K562 (cell line): ENCODE measurements at regions not wholly inside any gene's neighbourhood (a gene's known extent, or its start where the extent isn't known, plus 50 kb on each side); places are given as distances from the start of the nearest gene placed in this dataset.

Experiments used
- CTCF ChIP-seq, 3 experiments: IDR thresholded peaks in 2 of 3; conservative IDR thresholded peaks in 1 of 3; 2 replicates each; pipeline ENCODE4 v1.5.1; 2011 to 2012; ENCODE audit warnings: low read length in 3 of 3, mild to moderate bottlenecking in 3 of 3, control low read depth in 2 of 3, improper control_type of control experiment in 1 of 3, inconsistent platforms in 1 of 3, low read depth in 1 of 3, mixed read lengths in 1 of 3, moderate library complexity in 1 of 3; ENCODE audit not compliant: insufficient read depth in 2 of 3
- ETV6 ChIP-seq, 3 experiments: fragments of 150-350 bp in 1 of 3; sonication (generic) in 1 of 3; formaldehyde crosslinking in 1 of 3; IDR thresholded peaks; 2 replicates each; pipeline versions ENCODE4 v1.6.1 to v1.8.0; 2014 to 2022; ENCODE audit warnings: borderline replicate concordance in 2 of 3, low read depth in 2 of 3, antibody characterized with exemption in 1 of 3, low read length in 1 of 3, mild to moderate bottlenecking in 1 of 3, missing genetic modification reagents in 1 of 3
- HSF4 ChIP-seq: fragments of 250-450 bp; sonication (Bioruptor Pico); IDR thresholded peaks from 2 replicates; pipeline ENCODE4 v2.1.2; 2022; ENCODE audit warnings: mild to moderate bottlenecking, moderate library complexity, borderline replicate concordance
- MLX ChIP-seq, 2 experiments: fragments of 450-650 bp in 1 of 2; sonication (generic) in 1 of 2; formaldehyde crosslinking; conservative IDR thresholded peaks; 2 replicates each; pipeline versions ENCODE4 v1.4.0 to v1.8.1; 2020 to 2022; ENCODE audit warnings: mild to moderate bottlenecking in 1 of 2, missing genetic modification reagents in 1 of 2
- MXI1 ChIP-seq: IDR thresholded peaks from 2 replicates; pipeline ENCODE4 v1.6.1; 2011; ENCODE audit warnings: low read depth, mild to moderate bottlenecking, improper control_type of control experiment, low read length
- NFE2 ChIP-seq: IDR thresholded peaks from 2 replicates; pipeline ENCODE4 v1.6.1; 2014; ENCODE audit warnings: antibody characterized with exemption, low read depth
- PHTF2 ChIP-seq: fragments of 250-450 bp; sonication (Bioruptor Pico); IDR thresholded peaks from 2 replicates; pipeline ENCODE4 v1.5.0; 2021; ENCODE audit warnings: mild to moderate bottlenecking
- SMC3 ChIP-seq: conservative IDR thresholded peaks from 2 replicates; pipeline ENCODE4 v1.6.1; 2011; ENCODE audit warnings: low read depth, low read length, improper control_type of control experiment; ENCODE audit not compliant: insufficient read depth
- TCF7 ChIP-seq: sonication (generic); IDR thresholded peaks from 2 replicates; pipeline ENCODE4 v1.6.1; 2016; ENCODE audit warnings: antibody characterized with exemption, borderline replicate concordance
- ZNF311 ChIP-seq: fragments of 250-450 bp; sonication (Bioruptor Pico); IDR thresholded peaks from 2 replicates; pipeline ENCODE4 v1.4.0; 2020; ENCODE audit warnings: mild to moderate bottlenecking, moderate library complexity
- ZNF316 ChIP-seq: fragments of 450-650 bp; IDR thresholded peaks from 2 replicates; pipeline ENCODE4 v1.6.1; 2016
- ZNF695 ChIP-seq: fragments of 450-650 bp; formaldehyde crosslinking; IDR thresholded peaks from 2 replicates; pipeline ENCODE4 v1.4.0; 2020; ENCODE audit warnings: mild to moderate bottlenecking, moderate library complexity
- ZSCAN29 ChIP-seq: fragments of 450-650 bp; IDR thresholded peaks from 2 replicates; pipeline ENCODE4 v1.6.1; 2017
- ZSCAN32 ChIP-seq: fragments of 450-650 bp; formaldehyde crosslinking; IDR thresholded peaks from 2 replicates; pipeline ENCODE4 v1.4.0; 2020; ENCODE audit warnings: mild to moderate bottlenecking, moderate library complexity

DNA sequence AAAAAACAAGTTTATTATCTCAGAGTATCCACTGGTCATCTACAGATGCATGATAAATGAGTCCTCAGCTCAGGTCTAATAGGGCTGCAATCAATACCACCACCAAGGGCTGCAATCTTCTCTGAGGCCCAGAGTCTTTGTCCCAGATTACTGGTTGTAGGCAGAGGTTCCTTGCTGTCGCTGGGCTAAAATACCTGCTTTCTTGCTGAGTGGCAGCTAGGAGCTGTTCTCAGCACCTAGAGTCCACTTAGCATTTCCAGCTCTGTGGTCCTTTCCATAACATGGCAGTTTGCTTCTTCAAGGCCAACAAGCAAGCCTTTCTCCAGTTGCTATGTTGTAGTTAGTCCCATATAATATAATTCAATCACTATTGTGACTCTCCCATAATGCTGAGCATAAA is 351.3 kb downstream of the SLITRK1 start:
- TF ChIP-seq SMC3 (no peak), ZSCAN32 (no peak), TCF7 (no peak), ZNF311 (CRISPR knock-in tag) (no peak), CTCF (IDR thresholded peaks at IDR 0.05 in 2 of 3, conservative IDR thresholded peaks at IDR 0.05 in 1 of 3; ENCODE audit: insufficient read depth in 2 of 3, low read depth in 1 of 3, low read length in 3 of 3) (no peak), MLX (CRISPR knock-in tag; conservative IDR thresholded peaks at IDR 0.05) (no peak), ETV6 (IDR thresholded peaks at IDR 0.05; ENCODE audit: borderline replicate concordance in 1 of 2, low read depth in 2 of 2, low read length in 1 of 2) (no peak), ETV6 (CRISPR knock-in tag; IDR thresholded peaks at IDR 0.05; ENCODE audit: borderline replicate concordance) (no peak), ZNF695 (CRISPR knock-in tag) (no peak), ZSCAN29 (no peak), NFE2 (no peak), MXI1 (no peak), HSF4 (CRISPR knock-in tag) (no peak), PHTF2 (CRISPR knock-in tag) (no peak), ZNF316 (no peak)
